Kasumi-1 (cell line): ENCODE measurements at regions not wholly inside any gene's neighbourhood (a gene's known extent, or its start where the extent isn't known, plus 50 kb on each side); places are given as distances from the start of the nearest gene placed in this dataset.
"Not testable (repeated sequence)": the region's sequence is repeated elsewhere in the genome, so short reads cannot be mapped to it uniquely, and the experiment has no call there.

Source experiments
- DNase-seq, 2 experiments: peaks; one replicate each; lab custom pipeline; 2025; lab: John Stamatoyannopoulos, UW

DNA sequence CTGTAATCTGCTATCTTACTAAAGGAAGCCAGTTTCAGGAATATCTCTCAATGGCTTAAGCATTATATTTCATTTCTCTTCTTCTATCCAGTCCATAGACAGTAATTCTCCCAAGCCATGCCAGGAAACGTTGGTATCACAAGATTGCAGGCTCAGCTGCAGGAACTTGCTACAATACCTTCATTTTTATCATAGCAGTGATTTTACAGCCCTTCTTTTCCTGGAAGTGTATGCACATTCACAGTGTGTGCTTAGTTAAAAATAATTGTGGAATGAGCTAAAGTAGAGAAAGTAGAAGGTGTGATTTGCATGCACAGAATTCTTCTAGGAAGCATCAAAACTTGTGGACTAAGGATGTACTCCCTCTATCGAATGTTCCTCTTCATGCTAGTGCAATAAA lies 647.2 kb upstream of the PTBP2 start:
- no peak for DNase-seq

DNA sequence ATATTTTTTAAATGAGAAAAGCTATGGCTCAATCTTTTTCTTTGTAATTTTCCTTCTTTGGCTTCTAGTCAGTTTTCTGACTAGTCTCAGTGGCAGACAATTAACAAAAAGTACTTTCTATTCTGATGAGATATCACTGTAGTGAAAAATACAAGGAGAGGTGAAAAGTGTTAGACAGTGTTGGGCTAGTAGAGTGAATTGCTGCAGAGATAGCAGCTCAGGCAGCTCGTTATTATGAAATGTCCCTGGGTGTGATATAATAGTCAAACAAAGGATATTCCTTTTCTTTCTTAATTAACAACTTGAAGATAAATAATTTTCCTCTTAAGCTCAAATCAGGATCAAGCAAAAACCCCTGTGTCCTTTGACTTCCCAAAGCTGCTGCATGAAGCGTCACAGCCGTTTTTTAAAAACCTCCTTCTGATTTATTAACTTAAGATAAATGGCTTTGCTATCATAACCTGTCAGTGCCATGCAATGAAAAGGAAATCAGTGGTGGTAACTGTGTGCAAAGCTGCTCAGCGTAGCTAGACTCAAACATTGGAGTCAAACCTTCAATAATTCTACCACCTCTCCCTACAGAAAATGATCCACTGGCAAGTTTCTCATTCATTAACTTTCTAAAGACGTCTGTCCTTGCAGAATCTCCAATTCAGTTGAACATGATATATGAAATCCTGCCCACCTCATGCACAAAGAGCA lies 646.6 kb upstream of the PTBP2 start:
- no peak for DNase-seq

DNA sequence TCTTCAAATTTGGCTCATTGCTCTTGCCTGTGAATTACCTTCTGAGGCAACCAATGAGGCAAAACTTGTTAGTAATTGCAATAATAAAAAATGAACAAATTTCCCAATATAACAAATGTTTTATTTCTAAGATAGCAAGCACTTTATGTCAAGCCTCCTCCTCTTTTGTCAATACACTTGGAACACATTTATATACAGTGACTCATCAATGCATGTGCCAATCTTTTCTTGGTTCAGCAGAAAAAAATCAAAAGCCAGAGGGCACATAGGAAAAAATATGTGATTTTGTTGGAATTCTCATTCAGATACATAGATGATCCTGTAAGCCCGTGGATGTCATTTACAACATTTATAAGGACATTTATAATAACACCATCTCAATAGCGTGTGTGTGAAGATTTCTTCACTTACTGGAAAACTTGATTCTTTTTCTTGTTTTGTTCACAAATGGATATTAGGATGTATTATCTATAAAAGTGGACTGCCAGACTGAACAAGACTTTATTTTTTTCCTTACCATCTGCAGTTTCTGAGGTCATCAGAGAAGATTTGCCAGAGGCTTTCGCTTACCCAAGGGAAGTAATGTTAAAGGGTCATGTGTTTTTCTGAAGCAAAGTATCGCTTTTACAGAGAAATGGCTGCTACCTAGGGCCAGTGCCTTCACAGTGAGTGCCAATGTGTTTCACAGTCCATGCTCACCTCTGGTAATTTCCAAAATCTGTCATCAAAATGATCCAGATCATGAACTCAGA lies 645.7 kb upstream of the PTBP2 start:
- DNase-seq, result no peak

DNA sequence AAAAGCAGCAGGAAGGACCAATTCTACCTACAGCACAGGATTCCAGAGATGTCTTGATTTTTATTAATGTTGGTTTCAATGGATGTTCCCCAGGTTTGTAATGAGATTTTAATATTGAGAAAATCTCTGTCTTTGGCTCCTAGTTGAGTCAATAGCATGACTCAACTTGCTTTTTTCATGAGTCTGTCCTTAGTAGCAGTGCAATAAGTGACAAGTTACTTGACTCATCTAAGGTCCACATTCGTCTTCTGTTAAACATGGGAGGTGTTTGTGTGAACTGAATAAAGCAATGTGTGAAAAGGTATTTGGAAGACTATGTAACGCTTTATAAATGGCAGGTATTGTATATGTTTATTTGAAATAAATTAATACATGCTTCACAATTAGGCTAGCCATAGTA lies 645.0 kb upstream of the PTBP2 start:
- DNase-seq, result no peak

DNA sequence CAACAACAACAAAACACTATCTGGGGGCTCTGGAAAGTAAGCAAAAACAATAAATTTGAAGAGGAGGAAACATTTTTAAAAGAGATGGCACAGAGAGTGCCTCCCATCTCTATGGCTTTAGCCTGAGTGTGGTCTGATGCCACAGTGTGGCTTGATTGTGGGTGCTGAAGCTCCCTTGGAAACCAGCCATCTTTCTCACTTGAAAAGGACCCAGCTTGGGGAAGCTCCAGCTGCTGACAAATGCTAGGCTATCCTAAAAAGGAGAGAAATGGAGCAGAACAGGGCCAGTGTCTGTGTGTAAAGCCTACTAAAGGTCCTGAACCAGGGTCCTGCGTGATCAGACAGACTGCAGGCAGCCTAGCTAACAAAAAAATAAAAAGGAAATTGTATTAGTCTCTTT lies 642.0 kb upstream of the PTBP2 start:
- no peak for DNase-seq

DNA sequence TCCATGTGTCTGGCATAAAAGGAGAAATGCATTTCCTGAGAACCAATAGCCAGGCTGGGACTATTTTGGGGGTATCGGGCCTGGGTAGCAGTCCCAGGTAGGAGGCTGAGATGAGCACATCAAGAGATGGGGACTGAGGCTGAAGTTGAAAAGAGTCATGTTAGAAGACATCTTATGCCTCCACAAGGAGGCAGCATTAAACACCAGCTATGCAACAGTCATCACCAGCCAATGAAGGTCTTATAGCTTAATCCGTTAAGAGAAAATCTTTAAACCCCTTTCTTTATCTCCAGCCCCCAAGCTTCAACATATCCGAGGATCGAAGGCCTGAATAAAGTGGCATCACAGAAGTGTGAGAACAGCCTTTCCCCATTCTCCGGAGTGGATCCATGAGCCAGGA lies 640.7 kb upstream of the PTBP2 start:
- DNase-seq, result no peak

DNA sequence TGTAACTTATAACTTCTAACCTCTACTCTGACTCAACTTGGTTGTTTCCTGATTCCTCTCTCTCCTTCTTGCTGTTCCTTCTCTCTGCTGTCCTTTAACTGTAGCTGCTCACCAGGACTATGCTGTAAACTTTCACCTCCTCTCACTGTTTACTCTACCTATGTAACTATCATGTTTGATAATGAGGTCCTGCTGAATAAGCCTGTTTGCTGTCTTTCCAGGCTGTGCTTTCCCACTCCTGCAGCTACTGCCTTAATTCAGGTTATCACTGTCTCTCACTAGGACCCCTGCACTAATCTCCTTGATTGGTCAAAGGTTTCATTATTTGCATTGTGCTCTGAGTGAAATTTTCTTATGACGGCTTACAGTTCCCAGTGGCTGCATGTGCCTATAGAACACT lies 633.9 kb upstream of the PTBP2 start:
- DNase-seq, result no peak

DNA sequence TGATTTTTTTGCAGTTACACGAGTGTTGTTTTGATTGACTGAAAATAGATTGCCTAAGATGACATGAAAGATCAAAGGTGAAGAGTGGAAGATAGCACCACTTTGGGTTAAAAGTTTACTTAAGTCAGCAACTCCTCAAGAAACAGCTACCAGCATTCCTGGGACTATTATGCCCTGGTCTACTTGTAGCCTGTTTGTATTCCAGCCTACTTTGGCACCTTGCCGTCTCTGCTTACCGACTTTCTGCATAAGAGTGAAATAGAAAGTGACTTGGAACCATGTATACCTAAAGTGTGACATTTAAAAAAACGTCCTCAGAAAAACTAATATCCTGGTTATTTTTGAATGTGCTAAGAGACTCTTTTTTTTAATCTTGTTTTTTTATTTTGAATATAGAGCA lies 631.5 kb upstream of the PTBP2 start:
- no peak for DNase-seq

DNA sequence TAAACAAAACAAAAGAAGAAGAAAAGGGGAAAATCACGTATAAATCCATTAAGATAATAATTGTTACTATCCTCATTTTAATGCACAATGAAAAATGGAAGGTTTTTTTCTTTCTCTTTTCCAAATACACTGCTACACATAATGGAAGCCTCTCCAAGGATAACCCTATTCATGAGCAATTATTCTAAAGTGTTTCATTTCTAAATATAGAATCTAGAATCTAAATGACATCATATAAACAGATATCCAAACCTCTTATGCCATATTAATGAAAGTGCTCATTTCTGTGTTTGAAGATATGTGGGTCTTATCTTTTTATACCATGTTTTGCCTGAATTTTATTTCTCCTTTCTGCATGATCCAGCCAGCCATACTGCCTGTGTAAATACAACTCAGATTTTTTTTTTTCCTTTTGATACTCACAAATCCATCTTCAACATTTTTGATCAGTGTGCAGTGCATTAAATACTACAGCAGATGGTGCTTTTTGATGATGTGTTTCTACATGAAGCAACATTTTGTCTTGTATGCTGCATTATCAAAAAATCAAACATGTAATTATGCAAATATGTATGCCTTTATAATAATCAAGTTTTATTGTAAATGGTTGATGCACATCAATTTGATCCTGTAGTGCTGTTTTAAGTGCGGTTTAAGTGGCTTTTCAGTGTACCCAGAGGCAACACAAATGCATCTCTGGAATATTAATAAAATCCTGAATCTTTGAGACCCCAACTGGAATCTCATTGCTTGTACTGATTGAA lies 625.6 kb upstream of the PTBP2 start:
- DNase-seq, result no peak

DNA sequence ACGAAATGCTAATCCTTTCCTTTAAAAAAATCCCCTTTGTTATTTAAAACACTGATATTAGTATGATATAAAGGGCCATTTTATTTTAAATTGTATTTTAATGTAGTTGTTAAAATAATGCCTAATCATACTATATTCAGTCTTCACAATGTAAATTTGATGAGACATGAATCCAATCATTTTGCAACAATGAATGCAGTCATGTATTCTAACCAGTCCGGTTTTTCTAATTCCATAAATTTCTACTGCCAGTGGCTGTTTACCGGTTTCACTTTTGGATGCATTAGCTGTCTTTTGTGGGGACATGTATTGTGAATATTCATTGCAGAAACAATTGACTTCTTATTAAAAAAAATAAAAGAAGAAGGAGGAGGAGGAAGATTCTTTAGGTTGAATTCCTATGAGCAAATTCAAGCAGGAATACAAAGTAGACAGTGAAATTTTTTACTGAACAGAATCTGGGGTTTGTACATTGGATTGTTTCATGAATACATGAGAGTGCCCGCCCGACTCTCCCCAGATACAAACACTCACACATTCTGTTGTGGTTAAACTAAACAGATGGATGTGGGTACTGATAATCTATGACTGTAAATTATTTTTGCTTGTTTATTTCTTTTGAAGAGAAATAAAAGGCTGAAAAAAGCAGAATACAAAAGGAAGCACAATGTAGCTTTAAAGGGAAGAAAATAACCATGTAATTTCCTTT lies 624.8 kb upstream of the PTBP2 start:
- DNase-seq, result no peak

DNA sequence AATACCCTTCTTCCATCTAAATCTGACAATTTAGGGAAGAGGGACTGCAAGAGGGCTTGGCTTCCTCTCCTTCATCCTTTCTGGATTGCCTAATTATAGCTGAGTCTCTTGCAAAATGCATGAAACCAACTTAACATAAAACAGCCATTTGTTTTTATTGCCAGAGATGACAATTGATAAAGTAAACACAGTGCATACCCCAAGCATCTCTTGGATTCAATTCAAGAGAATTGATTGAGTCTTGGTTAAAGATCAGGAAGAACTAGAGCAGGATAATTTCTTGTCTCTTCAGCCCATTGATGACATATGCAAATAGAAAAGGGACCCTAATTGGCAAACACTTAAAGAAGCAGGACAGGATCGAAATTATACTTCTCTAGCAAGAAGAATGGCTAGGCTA lies 617.1 kb upstream of the PTBP2 start:
- DNase-seq, result no peak

DNA sequence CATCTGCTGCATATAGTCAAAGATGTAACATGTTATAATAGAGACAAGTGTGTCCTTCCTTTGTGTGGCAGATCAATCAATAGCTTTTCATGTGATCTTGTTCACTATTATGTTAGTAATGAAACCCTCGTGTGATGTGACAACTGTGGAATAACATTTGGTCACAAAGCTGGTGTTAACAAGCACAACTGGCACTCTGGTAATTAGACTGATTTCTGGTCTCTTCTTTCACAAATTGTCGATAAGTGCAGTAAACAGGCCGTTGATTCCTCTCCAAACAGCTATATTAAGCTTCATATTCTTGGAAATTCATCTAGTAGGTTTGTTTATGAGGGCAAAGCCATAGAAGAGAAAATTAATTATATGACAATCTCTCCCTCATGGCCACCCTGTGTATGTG lies 616.7 kb upstream of the PTBP2 start:
- no peak for DNase-seq

DNA sequence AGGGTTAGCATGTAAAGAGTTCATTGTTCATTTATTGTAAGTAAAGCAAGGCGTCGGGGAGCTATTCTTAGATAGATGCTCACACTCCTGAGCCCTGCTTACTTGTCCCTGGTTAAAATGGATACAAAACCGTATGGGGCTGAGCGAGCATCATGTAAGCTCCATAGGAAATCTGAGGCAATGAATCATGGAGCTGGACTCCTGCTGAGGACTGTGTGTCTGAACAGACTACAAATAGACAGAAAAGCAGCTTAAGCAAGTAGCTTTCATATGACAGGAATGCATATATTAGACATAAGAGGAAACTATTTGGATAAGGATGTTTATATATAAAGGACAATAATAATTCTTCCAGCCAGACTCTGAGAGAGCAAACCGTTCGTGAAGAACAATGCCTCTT lies 604.9 kb upstream of the PTBP2 start:
- no peak for DNase-seq

DNA sequence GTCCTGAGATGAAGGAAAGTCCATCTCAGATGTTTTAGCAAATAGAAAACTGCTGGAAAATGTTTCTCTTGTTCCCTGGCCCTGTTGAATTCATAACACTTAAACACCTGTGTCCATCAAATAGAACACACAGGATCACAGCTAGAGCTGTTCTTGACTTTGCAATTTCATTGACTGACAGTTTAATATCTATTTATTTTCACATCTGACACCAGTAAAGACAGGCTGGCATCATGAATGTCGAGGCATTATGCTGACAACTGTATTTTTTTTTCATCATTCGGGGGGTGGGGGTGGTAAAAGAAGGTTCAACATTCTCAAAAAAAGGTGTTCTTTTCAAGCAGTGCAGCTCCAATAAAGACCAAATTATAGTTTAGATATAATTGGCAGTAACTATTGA lies 591.2 kb upstream of the PTBP2 start:
- no peak for DNase-seq

DNA sequence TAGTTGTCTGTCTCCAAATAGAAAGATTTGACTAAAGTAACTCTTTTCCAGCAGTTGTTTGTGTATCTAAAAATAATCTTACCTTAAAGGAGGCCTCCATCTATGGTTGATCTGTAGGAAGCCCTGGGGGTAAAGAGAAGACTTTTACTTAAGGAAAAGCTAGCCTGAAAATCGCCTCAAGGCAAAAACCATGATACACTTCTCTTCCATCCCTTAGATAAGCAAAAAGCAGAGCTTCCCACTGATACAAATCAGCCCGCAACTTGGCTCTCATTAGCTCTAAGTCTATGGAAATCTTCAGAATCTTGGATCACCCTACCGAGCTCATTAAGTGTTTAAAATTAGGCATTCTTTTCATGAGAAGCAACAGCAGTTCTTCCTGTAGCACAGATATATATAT lies 576.9 kb upstream of the PTBP2 start:
- no peak for DNase-seq

DNA sequence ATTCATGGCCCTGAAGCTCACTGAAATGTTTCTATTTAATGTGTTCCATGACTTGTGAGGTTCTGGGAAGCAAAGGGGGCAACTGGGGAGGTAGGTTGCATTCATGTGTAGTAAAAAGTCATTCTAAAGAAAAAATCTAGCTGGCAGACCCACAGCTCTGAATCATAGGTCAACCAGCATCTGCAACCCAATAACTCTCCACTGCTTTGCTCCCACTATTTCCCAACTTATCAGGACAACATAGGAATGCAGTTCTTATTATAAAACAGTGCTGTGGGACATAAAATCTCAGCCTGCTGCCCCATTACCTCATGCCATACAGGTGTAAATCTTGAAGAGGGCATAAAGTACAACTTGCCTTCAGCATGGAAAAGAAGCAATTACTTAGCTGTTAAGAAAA lies 576.1 kb upstream of the PTBP2 start:
- no peak for DNase-seq

DNA sequence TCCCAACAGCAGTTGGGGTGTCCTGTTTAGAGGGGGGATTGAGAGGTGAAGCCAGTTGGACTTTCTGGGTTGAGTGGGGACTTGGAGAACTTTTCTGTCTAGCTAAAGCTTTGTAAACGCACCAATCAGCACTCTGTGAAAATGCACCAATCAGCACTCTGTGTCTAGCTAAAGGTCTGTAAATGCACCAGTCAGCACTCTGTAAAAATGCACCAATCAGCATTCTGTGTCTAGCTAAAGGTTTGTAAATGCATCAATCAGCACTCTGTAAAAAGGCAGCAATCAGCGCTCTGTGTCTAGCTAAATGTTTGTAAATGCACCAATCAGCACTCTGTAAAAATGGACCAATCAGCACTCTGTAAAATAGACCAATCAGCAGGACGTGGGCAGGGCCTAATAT lies 568.6 kb upstream of the PTBP2 start:
- DNase-seq, result not testable (repeated sequence)

DNA sequence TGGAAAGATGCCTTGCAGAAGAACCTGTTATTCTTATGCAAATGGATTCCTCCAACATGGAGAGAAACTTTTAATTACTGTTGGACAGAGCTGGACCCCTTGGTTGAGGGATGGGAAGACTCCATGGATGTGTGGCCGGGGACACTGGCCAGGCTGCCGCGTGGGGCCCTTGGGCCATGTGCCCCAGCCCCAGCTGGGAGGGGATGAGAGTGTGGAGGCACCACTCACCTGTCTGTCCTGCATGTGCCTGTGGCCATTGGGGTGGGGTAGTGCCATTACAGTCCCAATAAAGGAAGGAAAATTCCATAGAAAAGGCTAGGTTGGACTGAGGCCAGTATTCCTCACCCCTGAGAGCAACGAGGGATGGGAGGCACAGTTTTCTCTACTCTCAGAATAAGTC lies 564.5 kb upstream of the PTBP2 start:
- DNase-seq, result no peak

DNA sequence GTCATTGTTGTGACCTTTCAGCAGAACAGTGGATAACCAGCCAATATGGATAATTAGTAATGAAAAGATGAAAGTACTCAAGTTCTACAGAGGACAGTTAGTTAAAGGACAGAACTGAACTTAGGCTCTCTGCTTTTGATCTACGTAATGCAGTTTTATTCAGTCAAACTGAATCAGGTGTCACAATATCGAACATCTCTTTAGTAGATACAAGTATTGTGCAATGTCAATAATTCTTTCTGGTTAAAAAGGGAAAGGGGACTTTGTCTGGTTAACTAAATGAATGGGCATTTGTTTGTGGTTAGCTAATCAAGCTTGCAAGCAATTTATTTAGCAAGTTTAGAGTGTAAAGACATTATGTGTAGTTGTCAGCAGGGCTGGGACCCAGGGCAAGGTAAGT lies 562.2 kb upstream of the PTBP2 start:
- DNase-seq, result no peak

DNA sequence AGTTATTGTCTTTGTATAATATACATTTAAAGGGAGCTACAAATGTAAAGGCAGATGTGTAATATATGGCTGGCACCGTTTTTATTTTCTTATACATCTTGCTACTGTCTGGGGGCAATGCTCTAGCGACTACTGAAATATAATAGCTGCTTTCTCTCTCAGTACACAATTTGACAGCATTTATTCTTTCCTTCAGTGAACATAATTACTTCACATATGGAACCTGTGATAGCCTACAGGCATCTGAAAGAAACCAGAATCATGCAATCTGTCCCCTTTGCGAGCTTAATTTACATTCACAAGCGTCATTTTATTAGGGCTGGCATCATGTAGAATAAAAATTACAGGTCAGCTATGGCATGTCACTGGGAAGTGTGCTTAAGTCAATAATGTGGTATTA lies 557.5 kb upstream of the PTBP2 start:
- no peak for DNase-seq

DNA sequence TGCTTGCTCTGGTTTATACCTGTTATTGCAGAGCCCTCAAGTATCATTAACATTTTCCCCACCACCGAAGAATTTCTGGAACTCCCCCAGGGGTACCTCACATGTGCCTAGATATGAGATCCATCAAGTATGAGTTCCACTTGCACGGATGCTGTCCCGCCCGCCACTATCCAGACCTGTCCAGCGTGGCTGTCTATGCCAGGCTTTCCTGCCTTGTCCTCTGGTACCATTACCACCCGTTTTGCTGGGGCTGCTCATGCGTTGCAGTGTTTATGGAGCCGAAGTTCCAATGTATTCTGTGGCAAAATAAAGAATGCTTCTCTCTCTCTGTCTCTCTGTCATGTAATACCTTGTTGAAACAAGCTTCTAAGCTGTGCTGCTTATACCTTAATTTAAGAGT lies 543.5 kb upstream of the PTBP2 start:
- DNase-seq, result no peak

DNA sequence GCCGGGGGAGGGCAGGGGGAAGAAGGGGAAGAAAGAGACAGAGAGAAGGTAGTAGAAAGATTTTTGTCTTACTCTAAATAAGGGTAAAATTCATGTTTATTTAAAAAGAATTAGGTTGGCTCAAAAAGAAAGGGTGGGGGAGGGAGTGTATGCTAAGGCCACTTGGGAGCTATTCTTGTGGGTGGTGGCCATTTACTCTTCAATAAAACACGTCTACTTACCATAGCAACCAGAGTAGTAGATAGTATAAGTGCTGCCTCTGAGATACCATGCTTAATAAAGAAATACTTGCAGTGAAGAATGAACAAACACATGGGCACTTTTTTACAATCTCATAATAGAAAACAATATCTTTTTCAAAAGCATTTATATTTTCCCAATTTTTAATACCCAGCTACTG lies 538.1 kb upstream of the PTBP2 start:
- DNase-seq, result no peak

DNA sequence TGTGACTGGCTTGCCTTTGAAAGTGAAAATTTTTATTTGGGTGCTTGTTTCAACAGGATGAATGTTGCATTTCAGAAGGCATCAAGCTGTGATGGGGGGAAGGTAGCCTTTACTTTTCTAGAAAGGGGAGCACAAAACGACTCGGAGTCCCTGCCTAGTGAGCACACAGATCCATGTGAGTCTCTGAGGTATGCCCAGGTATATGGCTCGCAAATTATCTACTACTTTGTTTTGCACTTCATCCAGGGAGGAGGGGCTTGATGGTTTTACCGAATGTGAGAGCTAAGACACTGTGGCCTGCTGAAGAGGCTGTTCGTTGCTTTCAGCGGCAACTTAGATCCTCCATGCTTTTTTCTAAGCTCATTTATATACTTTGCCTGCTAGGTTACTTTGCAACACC lies 537.7 kb upstream of the PTBP2 start:
- DNase-seq, result no peak
